HG02623 (cell line): ENCODE measurements at regions not wholly inside any gene's neighbourhood (a gene's known extent, or its start where the extent isn't known, plus 50 kb on each side); places are given as distances from the start of the nearest gene placed in this dataset.
"Not testable (repeated sequence)": the region's sequence is repeated elsewhere in the genome, so short reads cannot be mapped to it uniquely, and the experiment has no call there.

Experiments used
- ATAC-seq: cut with Tn5 transposase; IDR thresholded peaks from one replicate; pipeline ENCODE4 v1.9.1; 2021; ENCODE audit warnings: moderate library complexity; ENCODE audit not compliant: unreplicated experiment

GRCh38 chr1:228846952-228847351, 111.7 kb downstream of the RHOU start:
- ATAC-seq: no peak

- ATAC-seq: not testable (repeated sequence)
Observed at GRCh38 chr1:228847451-228847850, 112.2 kb downstream of the RHOU start.

GRCh38 chr1:228848406-228848805, 113.1 kb downstream of the RHOU start:
- no peak for ATAC-seq

- peak; percentile 57 for ATAC-seq
Observed at GRCh38 chr1:228849011-228849541, 113.8 kb downstream of the RHOU start.

GRCh38 chr1:228850141-228851100, 115.1 kb downstream of the RHOU start:
- no peak for ATAC-seq

- no peak for ATAC-seq
Observed at GRCh38 chr1:228851193-228851592, 115.9 kb downstream of the RHOU start.

- ATAC-seq: no peak
Observed at GRCh38 chr1:228851618-228852017, 116.3 kb downstream of the RHOU start.

- no peak for ATAC-seq
Observed at GRCh38 chr1:228852024-228852423, 116.7 kb downstream of the RHOU start.

- ATAC-seq: no peak
Observed at GRCh38 chr1:228852511-228853088, 117.3 kb downstream of the RHOU start.

- no peak for ATAC-seq
Observed at GRCh38 chr1:228853191-228853590, 117.9 kb downstream of the RHOU start.

- ATAC-seq: no peak
Observed at GRCh38 chr1:228853637-228854036, 118.4 kb downstream of the RHOU start.

- ATAC-seq: no peak
Observed at GRCh38 chr1:228854907-228855306, 119.6 kb downstream of the RHOU start.

GRCh38 chr1:228857611-228858010, 122.3 kb downstream of the RHOU start:
- no peak for ATAC-seq

GRCh38 chr1:228860911-228861831, 125.9 kb downstream of the RHOU start:
- ATAC-seq: no peak

- no peak for ATAC-seq
Observed at GRCh38 chr1:228861832-228862180, 126.5 kb downstream of the RHOU start.

- no peak for ATAC-seq
Observed at GRCh38 chr1:228862542-228863505, 127.5 kb downstream of the RHOU start.

GRCh38 chr1:228863776-228864175, 128.5 kb downstream of the RHOU start:
- no peak for ATAC-seq

GRCh38 chr1:228865627-228866330, 130.5 kb downstream of the RHOU start:
- no peak for ATAC-seq

- no peak for ATAC-seq
Observed at GRCh38 chr1:228866468-228866867, 131.2 kb downstream of the RHOU start.
